Mucosa of descending colon (tissue), 3 donors: ENCODE measurements at regions not wholly inside any gene's neighbourhood (a gene's known extent, or its start where the extent isn't known, plus 50 kb on each side); places are given as distances from the start of the nearest gene placed in this dataset.

Experiments used
- ATAC-seq: fragments of 200-7000 bp; cut with Tn5 transposase; one replicate; pipeline ENCODE4 v1.9.1; 2020; ENCODE audit warnings: mild to moderate bottlenecking, moderate library complexity
- DNase-seq, 3 donors: peaks; one replicate each; pipeline ENCODE4 v3.0.0-alpha.2; 2020
- H3K36me3 ChIP-seq: fragments of 200-600 bp; one replicate; pipeline ENCODE4 v1.8.0; 2021; ENCODE audit warnings: low read depth, mild to moderate bottlenecking
- H3K4me1 ChIP-seq: fragments of 200-600 bp; one replicate; pipeline ENCODE4 v1.8.0; 2021; ENCODE audit warnings: low read depth, mild to moderate bottlenecking
- H3K4me3 ChIP-seq: fragments of 200-600 bp; one replicate; pipeline ENCODE4 v1.8.0; 2021; ENCODE audit warnings: mild to moderate bottlenecking
- H3K9me3 ChIP-seq: fragments of 200-600 bp; one replicate; pipeline ENCODE4 v1.8.0; 2021; ENCODE audit warnings: mild to moderate bottlenecking
- intact Hi-C, 2 donors: fragments of 100-400 bp; cut with DNase I in 1 of 2; cut with micrococcal nuclease in 1 of 2; formaldehyde crosslinking; loops; one replicate each; pipeline versions ENCODE4 v1.11.0 to v1.11.1; 2022; cut with DNase I, micrococcal nuclease
- TF ChIP-seq, protein P1 (sequence below): fragments of 200-600 bp; IDR thresholded peaks from one replicate; pipeline ENCODE4 v1.8.0; 2022; ENCODE audit warnings: antibody characterized with exemption, mild to moderate bottlenecking
- donor health status: DM: no; HTN: no; CAD: no; lungs with moderate emphysema.
- donor health status: DM: no; HTN: no; CAD: no.
- donor health status: DM: no; HTN: yes; CAD: no.

DNA sequence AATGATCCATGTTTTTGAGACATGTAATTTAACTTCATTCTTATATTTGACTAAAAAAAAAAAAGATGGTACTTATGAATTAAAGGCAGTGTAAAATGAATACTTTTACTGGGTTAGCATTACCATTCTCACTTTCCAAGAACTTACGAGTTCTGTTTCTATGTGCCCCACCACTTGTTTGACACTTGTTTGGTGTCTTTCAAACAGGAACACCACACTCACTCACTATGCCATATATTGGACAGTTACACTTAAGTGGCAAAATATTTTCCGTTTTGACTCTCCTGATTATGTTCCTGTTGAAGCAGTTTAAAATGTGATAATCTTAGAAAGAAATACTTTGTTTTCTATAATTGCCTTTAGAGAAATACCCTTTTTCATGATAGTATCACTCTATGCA is 56.6 kb upstream of the ATXN7L3B start:
- ATAC-seq (no peak), DNase-seq (no peak)
- TF ChIP-seq, protein P1, sequence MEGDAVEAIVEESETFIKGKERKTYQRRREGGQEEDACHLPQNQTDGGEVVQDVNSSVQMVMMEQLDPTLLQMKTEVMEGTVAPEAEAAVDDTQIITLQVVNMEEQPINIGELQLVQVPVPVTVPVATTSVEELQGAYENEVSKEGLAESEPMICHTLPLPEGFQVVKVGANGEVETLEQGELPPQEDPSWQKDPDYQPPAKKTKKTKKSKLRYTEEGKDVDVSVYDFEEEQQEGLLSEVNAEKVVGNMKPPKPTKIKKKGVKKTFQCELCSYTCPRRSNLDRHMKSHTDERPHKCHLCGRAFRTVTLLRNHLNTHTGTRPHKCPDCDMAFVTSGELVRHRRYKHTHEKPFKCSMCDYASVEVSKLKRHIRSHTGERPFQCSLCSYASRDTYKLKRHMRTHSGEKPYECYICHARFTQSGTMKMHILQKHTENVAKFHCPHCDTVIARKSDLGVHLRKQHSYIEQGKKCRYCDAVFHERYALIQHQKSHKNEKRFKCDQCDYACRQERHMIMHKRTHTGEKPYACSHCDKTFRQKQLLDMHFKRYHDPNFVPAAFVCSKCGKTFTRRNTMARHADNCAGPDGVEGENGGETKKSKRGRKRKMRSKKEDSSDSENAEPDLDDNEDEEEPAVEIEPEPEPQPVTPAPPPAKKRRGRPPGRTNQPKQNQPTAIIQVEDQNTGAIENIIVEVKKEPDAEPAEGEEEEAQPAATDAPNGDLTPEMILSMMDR: no peak
- intact Hi-C loops: no loop called here
- H3K9me3 ChIP-seq: no peaks in the 10 kb centered on the region
- H3K36me3 ChIP-seq: no peaks in the 10 kb centered on the region
- no peaks in the 10 kb centered on the region for H3K4me1 ChIP-seq
- H3K4me3 ChIP-seq: no peak overlapping the region

DNA sequence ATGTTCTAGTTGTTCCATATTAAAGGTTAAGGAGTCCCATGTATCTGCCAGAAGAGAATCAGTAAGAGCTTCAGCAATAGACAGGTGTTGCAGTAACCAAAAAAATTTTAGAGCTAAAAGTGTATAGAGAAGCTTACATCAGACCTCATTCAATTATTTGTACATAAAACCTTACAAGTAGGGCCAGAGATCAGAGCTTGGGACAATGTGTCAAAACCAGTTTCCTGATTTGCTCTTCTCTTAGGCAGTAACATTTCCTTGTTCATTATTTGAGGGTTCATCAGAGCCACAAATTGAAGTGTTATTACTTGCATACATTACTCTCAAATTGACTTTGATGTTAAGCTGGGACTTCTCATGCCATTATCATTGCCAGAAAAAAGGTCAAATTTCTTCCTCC is 55.5 kb upstream of the ATXN7L3B start:
- H3K4me3 ChIP-seq: no peak overlapping the region
- ATAC-seq: no peak
- H3K36me3 ChIP-seq: no peaks in the 10 kb centered on the region
- DNase-seq: no peak
- TF ChIP-seq, protein P1: no peak
- no peaks in the 10 kb centered on the region for H3K9me3 ChIP-seq
- H3K4me1 ChIP-seq: no peaks in the 10 kb centered on the region
- intact Hi-C loops: no loop called here

DNA sequence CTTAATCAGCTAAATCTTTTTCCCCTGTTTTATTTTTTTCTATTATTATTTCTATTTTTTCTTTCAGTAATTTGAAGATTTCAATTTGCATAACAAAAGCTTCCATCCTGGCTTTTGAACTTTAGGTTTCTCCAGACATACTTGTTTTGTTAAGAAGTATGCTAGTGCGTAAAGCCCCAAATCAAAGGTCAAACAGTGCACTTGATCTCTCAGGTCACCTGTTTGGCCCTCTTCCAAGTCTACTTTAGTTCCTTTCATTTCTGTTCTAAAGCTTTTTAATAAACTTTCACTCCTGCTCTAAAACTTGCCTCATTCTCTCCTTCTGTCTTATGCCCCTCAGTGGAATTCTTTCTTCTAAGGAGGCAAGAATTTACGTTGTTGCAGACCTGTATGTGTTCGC is 54.6 kb upstream of the ATXN7L3B start:
- ATAC-seq: no peak
- no peaks in the 10 kb centered on the region for H3K9me3 ChIP-seq

More for the DNA sequence above, 54.6 kb upstream of the ATXN7L3B start:
- no peaks in the 10 kb centered on the region for H3K4me1 ChIP-seq
- no peaks in the 10 kb centered on the region for H3K36me3 ChIP-seq
- no peak overlapping the region for H3K4me3 ChIP-seq
- DNase-seq: no peak
- intact Hi-C loops: no loop called here
- TF ChIP-seq, protein P1: no peak
